ENCODE measurements at regions not wholly inside any gene's neighbourhood (a gene's known extent, or its start where the extent isn't known, plus 50 kb on each side); places are given as distances from the start of the nearest gene placed in this dataset.
A peak's percentile ranks its signal among the peaks of the same experiment; 100 is the strongest.
"Not testable (repeated sequence)": the region's sequence is repeated elsewhere in the genome, so short reads cannot be mapped to it uniquely, and the experiment has no call there.

- FAIRE-seq (peak; percentile 94), DNase-seq (ENCODE audit: low spot score) (peak; percentile 96)
Measured at GRCh38 chr2:226478109-226478809, 321.4 kb downstream of the IRS1 start.

GRCh38 chr2:226477221-226478108, 322.2 kb downstream of the IRS1 start:
- FAIRE-seq: no peak

GRCh38 chr2:226475650-226476049, 324.0 kb downstream of the IRS1 start:
- FAIRE-seq (peak; percentile 95), DNase-seq (ENCODE audit: low spot score) (peak; percentile 88)

More at GRCh38 chr2:226477221-226478108, 322.2 kb downstream of the IRS1 start:
- DNase-seq (ENCODE audit: low spot score): no peak

- peak; percentile 78 for FAIRE-seq
- DNase-seq (ENCODE audit: low spot score): peak; percentile 81
Measured at GRCh38 chr2:226474131-226474530, 325.5 kb downstream of the IRS1 start.

GRCh38 chr2:226471987-226472470, 327.6 kb downstream of the IRS1 start:
- no peak for FAIRE-seq

GRCh38 chr2:226467633-226468032, 332.0 kb downstream of the IRS1 start:
- DNase-seq (ENCODE audit: low spot score): no peak
- no peak for FAIRE-seq

More at GRCh38 chr2:226471987-226472470, 327.6 kb downstream of the IRS1 start:
- no peak for DNase-seq (ENCODE audit: low spot score)

GRCh38 chr2:226467221-226467620, 332.4 kb downstream of the IRS1 start:
- no peak for DNase-seq (ENCODE audit: low spot score)
- no peak for FAIRE-seq

GRCh38 chr2:226466589-226466988, 333.0 kb downstream of the IRS1 start:
- no peak for FAIRE-seq
- DNase-seq (ENCODE audit: low spot score): peak; percentile 52

GRCh38 chr2:226466124-226466523, 333.5 kb downstream of the IRS1 start:
- DNase-seq (ENCODE audit: low spot score) (no peak), FAIRE-seq (no peak)

- no peak for FAIRE-seq
- no peak for DNase-seq (ENCODE audit: low spot score)
Measured at GRCh38 chr2:226464380-226464779, 335.2 kb downstream of the IRS1 start.

- FAIRE-seq (no peak), DNase-seq (ENCODE audit: low spot score) (no peak)
Measured at GRCh38 chr2:226463154-226463553, 336.5 kb downstream of the IRS1 start.

GRCh38 chr2:226461981-226462380, 337.6 kb downstream of the IRS1 start:
- FAIRE-seq: no peak
- DNase-seq (ENCODE audit: low spot score): no peak

- FAIRE-seq; DNase-seq (ENCODE audit: low spot score): not testable (repeated sequence)
Measured at GRCh38 chr2:226456144-226456543, 343.5 kb downstream of the IRS1 start.

- DNase-seq (ENCODE audit: low spot score): no peak
- FAIRE-seq: no peak
Measured at GRCh38 chr2:226452768-226453167, 346.9 kb downstream of the IRS1 start.

GRCh38 chr2:226451486-226451885, 348.1 kb downstream of the IRS1 start:
- DNase-seq (ENCODE audit: low spot score): no peak
- no peak for FAIRE-seq

- no peak for FAIRE-seq
- DNase-seq (ENCODE audit: low spot score): no peak
Measured at GRCh38 chr2:226450141-226450540, 349.5 kb downstream of the IRS1 start.

- FAIRE-seq: peak; percentile 70
Measured at GRCh38 chr2:226447338-226448300, 352.0 kb downstream of the IRS1 start.

GRCh38 chr2:226446406-226447001, 353.1 kb downstream of the IRS1 start:
- DNase-seq (ENCODE audit: low spot score) (no peak), FAIRE-seq (no peak)

More at GRCh38 chr2:226447338-226448300, 352.0 kb downstream of the IRS1 start:
- peak; percentile 81 for DNase-seq (ENCODE audit: low spot score)

GRCh38 chr2:226445216-226445861, 354.3 kb downstream of the IRS1 start:
- FAIRE-seq (no peak), DNase-seq (ENCODE audit: low spot score) (no peak)

GRCh38 chr2:226443112-226443511, 356.5 kb downstream of the IRS1 start:
- FAIRE-seq: no peak
- no peak for DNase-seq (ENCODE audit: low spot score)
